SK-N-SH treated with all-trans-retinoic acid at 6 μM for 48 hours (cell line): ENCODE measurements at regions not wholly inside any gene's neighbourhood (a gene's known extent, or its start where the extent isn't known, plus 50 kb on each side); places are given as distances from the start of the nearest gene placed in this dataset.

ENCODE experiments used
- ARNTL ChIP-seq: fragments of 450-650 bp; formaldehyde crosslinking; IDR thresholded peaks from 2 replicates; pipeline ENCODE4 v1.5.0; 2020; ENCODE audit warnings: low read depth, mild to moderate bottlenecking, moderate library complexity, borderline replicate concordance
- BACH2 ChIP-seq: fragments of 250-450 bp; sonication (Bioruptor Pico); IDR thresholded peaks from 2 replicates; pipeline ENCODE4 v1.9.0; 2021; ENCODE audit warnings: mild to moderate bottlenecking, borderline replicate concordance
- PPARA ChIP-seq: fragments of 250-450 bp; sonication (Bioruptor Pico); IDR thresholded peaks from 2 replicates; pipeline ENCODE4 v1.5.0; 2020; ENCODE audit warnings: mild to moderate bottlenecking, borderline replicate concordance
- ZFP3 ChIP-seq: fragments of 250-450 bp; sonication (Bioruptor Pico); IDR thresholded peaks from 2 replicates; pipeline ENCODE4 v1.5.0; 2020; ENCODE audit warnings: mild to moderate bottlenecking, moderate library complexity
- ZFP30 ChIP-seq: fragments of 450-650 bp; formaldehyde crosslinking; IDR thresholded peaks from 2 replicates; pipeline ENCODE4 v1.5.0; 2022; ENCODE audit warnings: mild to moderate bottlenecking, moderate library complexity
- TF ChIP-seq, protein P1 (sequence below): fragments of 250-450 bp; sonication (Bioruptor Pico); IDR thresholded peaks from 2 replicates; pipeline ENCODE4 v1.5.1; 2020; ENCODE audit warnings: low read depth, mild to moderate bottlenecking, moderate library complexity

DNA sequence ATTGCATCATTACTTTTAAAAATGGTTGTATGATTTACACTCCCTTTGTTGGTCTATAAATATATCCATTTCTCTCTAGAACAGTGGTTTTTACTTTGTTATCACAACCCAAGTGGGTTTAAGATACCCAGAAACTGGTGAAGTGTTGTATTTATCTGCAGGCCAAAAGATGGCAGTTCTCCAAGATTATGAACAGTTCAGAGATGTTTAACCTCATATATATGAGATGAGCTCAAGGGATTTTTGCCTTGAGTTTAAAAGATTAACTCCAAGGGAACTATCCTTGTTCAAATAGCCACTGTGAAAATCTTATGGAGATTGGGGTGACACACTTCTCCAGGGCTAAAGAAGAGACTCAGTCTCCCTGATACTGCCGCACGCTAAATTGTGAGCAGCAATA lies 572.6 kb downstream of the TLE4 start:
- TF ChIP-seq ZFP3 (CRISPR knock-in tag): no peak
- no peak for TF ChIP-seq BACH2 (CRISPR knock-in tag)
- TF ChIP-seq ZFP30 (CRISPR knock-in tag): no peak
- TF ChIP-seq PPARA (CRISPR knock-in tag): no peak
- TF ChIP-seq, protein P1, sequence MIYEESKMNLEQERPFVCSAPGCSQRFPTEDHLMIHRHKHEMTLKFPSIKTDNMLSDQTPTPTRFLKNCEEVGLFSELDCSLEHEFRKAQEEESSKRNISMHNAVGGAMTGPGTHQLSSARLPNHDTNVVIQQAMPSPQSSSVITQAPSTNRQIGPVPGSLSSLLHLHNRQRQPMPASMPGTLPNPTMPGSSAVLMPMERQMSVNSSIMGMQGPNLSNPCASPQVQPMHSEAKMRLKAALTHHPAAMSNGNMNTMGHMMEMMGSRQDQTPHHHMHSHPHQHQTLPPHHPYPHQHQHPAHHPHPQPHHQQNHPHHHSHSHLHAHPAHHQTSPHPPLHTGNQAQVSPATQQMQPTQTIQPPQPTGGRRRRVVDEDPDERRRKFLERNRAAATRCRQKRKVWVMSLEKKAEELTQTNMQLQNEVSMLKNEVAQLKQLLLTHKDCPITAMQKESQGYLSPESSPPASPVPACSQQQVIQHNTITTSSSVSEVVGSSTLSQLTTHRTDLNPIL (CRISPR knock-in tag): no peak
- no peak for TF ChIP-seq ARNTL (CRISPR knock-in tag)
